ENCODE measurements at regions not wholly inside any gene's neighbourhood (a gene's known extent, or its start where the extent isn't known, plus 50 kb on each side); places are given as distances from the start of the nearest gene placed in this dataset.

DNA sequence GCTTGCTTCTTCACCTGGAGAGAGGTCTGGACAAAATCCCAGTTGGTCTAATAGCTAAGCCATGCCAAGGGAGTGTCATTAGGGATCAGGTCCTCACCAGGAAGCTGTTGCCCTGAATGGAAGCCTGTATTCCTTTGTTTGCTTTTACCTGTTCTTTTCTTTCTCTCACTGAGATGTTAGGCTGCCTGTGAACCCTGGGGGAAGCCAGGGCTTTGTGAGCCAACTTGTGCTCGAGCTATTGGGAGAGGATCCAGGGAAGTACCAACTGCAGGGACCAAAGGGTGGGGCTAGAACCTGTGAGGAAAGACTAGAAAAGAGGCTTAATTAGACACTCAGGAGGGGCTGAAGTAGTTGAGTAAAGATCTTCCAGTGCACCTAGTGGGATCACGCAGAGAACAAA is 451.2 kb upstream of the TLE4 start:
- H3K9me3 ChIP-seq (replicated peaks in 1 of 2; ENCODE audit: control insufficient read depth in 1 of 2, insufficient read depth in 1 of 2, low read length in 2 of 2): no peaks in the 10 kb centered on the region
- H3K27me3 ChIP-seq (ENCODE audit: control insufficient read depth in 2 of 2, insufficient read depth in 2 of 2, low read length in 2 of 2): no peaks in the 10 kb centered on the region
- H3K27ac Mint-ChIP-seq: no peak overlapping the region
- intact Hi-C loops (cut with micrococcal nuclease): no loop called here
- H4K20me1 ChIP-seq (ENCODE audit: insufficient read depth, low read length): no peaks in the 10 kb centered on the region
- H3K27ac ChIP-seq (ENCODE audit: low read depth in 1 of 2, low read length in 2 of 2): no peak overlapping the region
- peaks cover 0 to 3% (median 0%) of the 10 kb centered on the region in 7 donors for H3K9me3 Mint-ChIP-seq
- no peak for DNase-seq
- peaks cover 0 to 3% (median 0%) of the 10 kb centered on the region in 3 donors for H3K27me3 Mint-ChIP-seq (ENCODE audit: low read depth in 3 of 3)
- H3K36me3 ChIP-seq (replicated peaks in 1 of 2; ENCODE audit: control insufficient read depth in 1 of 2, insufficient read depth in 2 of 2, low read length in 2 of 2): no peaks in the 10 kb centered on the region
- no peak overlapping the region for H3K4me3 Mint-ChIP-seq
- WGBS (ENCODE audit: insufficient coverage): 44% methylated on average over 2 of the region's 2 CpGs
- peaks cover 1% of the 10 kb centered on the region for H3K4me1 Mint-ChIP-seq
- no peaks in the 10 kb centered on the region for H3K36me3 Mint-ChIP-seq
- H3K4me1 ChIP-seq (ENCODE audit: control insufficient read depth in 1 of 2, insufficient read depth in 2 of 2, low read length in 2 of 2): no peaks in the 10 kb centered on the region
- no peaks in the 10 kb centered on the region for H3K79me2 ChIP-seq (ENCODE audit: insufficient read depth, low read length)
- no peak overlapping the region for H3K9ac ChIP-seq (ENCODE audit: insufficient read depth, low read length, poor library complexity, severe bottlenecking)
- no peak overlapping the region for H3K4me2 ChIP-seq (replicated peaks; ENCODE audit: extremely low read depth, low read length, poor library complexity, severe bottlenecking)
- no peak overlapping the region for H2AFZ ChIP-seq (ENCODE audit: insufficient read depth, low read depth, low read length, poor library complexity, severe bottlenecking)
- no peak overlapping the region for H3K4me3 ChIP-seq (replicated peaks in 1 of 3; ENCODE audit: low read depth in 2 of 3, low read length in 3 of 3)
- TF ChIP-seq, protein P1, sequence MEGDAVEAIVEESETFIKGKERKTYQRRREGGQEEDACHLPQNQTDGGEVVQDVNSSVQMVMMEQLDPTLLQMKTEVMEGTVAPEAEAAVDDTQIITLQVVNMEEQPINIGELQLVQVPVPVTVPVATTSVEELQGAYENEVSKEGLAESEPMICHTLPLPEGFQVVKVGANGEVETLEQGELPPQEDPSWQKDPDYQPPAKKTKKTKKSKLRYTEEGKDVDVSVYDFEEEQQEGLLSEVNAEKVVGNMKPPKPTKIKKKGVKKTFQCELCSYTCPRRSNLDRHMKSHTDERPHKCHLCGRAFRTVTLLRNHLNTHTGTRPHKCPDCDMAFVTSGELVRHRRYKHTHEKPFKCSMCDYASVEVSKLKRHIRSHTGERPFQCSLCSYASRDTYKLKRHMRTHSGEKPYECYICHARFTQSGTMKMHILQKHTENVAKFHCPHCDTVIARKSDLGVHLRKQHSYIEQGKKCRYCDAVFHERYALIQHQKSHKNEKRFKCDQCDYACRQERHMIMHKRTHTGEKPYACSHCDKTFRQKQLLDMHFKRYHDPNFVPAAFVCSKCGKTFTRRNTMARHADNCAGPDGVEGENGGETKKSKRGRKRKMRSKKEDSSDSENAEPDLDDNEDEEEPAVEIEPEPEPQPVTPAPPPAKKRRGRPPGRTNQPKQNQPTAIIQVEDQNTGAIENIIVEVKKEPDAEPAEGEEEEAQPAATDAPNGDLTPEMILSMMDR (IDR thresholded peaks at IDR 0.05): no peak

DNA sequence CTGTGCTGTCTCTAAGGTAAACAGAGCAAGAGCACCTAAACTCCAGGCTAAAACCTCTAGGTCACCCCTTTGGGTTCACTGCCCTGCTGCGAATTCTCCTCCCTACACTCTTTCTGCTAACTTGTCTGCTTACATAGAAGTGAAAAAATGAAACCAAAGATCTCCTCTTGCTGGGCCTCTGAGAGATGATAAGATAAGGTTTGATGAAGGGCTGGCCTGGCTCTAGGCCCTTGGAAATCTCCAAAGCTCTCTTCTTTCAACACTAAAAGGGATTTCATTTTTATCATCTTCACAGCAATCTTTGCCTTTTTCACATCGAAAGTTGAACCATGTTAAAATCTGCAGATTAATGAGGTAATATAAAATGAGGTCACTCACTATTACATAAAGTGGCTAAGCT is 450.8 kb upstream of the TLE4 start:
- intact Hi-C loops (cut with micrococcal nuclease): no loop called here
- Mint-ChIP-seq H3K27ac (no peak overlapping the region), H3K4me3 (no peak overlapping the region), H3K27me3 (ENCODE audit: low read depth in 3 of 3) (peaks cover 0 to 3% (median 0%) of the 10 kb centered on the region in 3 donors), H3K36me3 (no peaks in the 10 kb centered on the region), H3K4me1 (peaks cover 1% of the 10 kb centered on the region), H3K9me3 (peaks cover 0 to 3% (median 0%) of the 10 kb centered on the region in 7 donors)
- Histone ChIP-seq H3K4me1 (ENCODE audit: control insufficient read depth in 1 of 2, insufficient read depth in 2 of 2, low read length in 2 of 2) (no peaks in the 10 kb centered on the region), H3K4me3 (replicated peaks in 1 of 3; ENCODE audit: low read depth in 2 of 3, low read length in 3 of 3) (no peak overlapping the region), H2AFZ (ENCODE audit: insufficient read depth, low read depth, low read length, poor library complexity, severe bottlenecking) (no peak overlapping the region), H3K36me3 (replicated peaks in 1 of 2; ENCODE audit: control insufficient read depth in 1 of 2, insufficient read depth in 2 of 2, low read length in 2 of 2) (no peaks in the 10 kb centered on the region), H3K79me2 (ENCODE audit: insufficient read depth, low read length) (no peaks in the 10 kb centered on the region), H3K4me2 (replicated peaks; ENCODE audit: extremely low read depth, low read length, poor library complexity, severe bottlenecking) (no peak overlapping the region), H3K9me3 (replicated peaks in 1 of 2; ENCODE audit: control insufficient read depth in 1 of 2, insufficient read depth in 1 of 2, low read length in 2 of 2) (no peaks in the 10 kb centered on the region), H3K27ac (ENCODE audit: low read depth in 1 of 2, low read length in 2 of 2) (no peak overlapping the region), H4K20me1 (ENCODE audit: insufficient read depth, low read length) (no peaks in the 10 kb centered on the region), H3K9ac (ENCODE audit: insufficient read depth, low read length, poor library complexity, severe bottlenecking) (no peak overlapping the region), H3K27me3 (ENCODE audit: control insufficient read depth in 2 of 2, insufficient read depth in 2 of 2, low read length in 2 of 2) (no peaks in the 10 kb centered on the region)
- TF ChIP-seq, protein P1 (IDR thresholded peaks at IDR 0.05): no peak
- WGBS (ENCODE audit: insufficient coverage): no CpG with 5 or more reads among the region's 2 CpGs
- DNase-seq: no peak

Data from CD14-positive monocyte (primary cell).